ENCODE measurements at regions not wholly inside any gene's neighbourhood (a gene's known extent, or its start where the extent isn't known, plus 50 kb on each side); places are given as distances from the start of the nearest gene placed in this dataset.

DNA sequence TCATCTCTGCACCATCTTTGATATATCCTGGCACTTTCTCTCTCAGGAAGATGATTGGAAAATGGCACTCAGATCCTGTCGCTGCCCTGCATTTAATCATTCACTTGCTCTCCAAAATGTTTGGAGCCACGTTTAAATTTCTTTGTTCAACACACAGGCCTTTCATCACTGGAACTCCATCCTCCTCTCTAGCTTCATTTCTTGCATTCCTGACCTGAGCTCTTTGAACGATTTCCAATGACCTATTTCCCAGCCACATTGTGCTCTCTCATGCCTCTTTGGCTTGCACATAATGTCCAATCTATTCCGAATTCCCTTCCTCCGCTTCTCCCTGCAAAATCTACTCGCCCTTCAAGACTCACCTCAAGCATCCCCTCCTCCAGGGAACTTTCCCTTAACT, 287.4 kb upstream of the NBEA start:
- H4K20me1 ChIP-seq (ENCODE audit: insufficient read depth, low read length) = no peaks in the 10 kb centered on the region

DNA sequence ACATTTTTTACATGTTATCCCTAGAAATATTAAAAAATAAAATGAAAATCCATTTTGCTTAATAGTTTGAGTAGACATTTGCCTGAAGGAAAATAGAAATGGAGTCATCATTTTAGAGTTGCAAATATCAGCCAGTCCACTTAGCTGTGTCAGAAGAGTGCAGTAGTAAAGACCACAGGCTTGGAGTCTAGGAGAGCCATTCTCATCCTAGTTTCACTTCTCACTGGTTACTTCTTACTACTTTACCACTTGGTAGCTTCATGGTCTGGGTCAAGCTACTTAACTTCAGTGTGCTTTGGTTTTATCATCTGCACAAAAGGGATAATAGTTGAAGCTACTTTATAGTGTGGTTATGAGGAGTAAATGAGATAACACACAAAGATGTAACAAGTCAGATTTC, 286.5 kb upstream of the NBEA start:
- no peak overlapping the region for H3K27ac ChIP-seq (ENCODE audit: low read length)
- H3K9ac ChIP-seq (ENCODE audit: low read length) = no peak overlapping the region
- no peaks in the 10 kb centered on the region for H4K20me1 ChIP-seq (ENCODE audit: insufficient read depth, low read length)
- no peak for TF ChIP-seq EZH2phosphoT487 (IDR thresholded peaks at IDR 0.05; ENCODE audit: low read depth)
- TF ChIP-seq, protein P1, sequence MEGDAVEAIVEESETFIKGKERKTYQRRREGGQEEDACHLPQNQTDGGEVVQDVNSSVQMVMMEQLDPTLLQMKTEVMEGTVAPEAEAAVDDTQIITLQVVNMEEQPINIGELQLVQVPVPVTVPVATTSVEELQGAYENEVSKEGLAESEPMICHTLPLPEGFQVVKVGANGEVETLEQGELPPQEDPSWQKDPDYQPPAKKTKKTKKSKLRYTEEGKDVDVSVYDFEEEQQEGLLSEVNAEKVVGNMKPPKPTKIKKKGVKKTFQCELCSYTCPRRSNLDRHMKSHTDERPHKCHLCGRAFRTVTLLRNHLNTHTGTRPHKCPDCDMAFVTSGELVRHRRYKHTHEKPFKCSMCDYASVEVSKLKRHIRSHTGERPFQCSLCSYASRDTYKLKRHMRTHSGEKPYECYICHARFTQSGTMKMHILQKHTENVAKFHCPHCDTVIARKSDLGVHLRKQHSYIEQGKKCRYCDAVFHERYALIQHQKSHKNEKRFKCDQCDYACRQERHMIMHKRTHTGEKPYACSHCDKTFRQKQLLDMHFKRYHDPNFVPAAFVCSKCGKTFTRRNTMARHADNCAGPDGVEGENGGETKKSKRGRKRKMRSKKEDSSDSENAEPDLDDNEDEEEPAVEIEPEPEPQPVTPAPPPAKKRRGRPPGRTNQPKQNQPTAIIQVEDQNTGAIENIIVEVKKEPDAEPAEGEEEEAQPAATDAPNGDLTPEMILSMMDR (IDR thresholded peaks at IDR 0.05; ENCODE audit: low read depth, low read length) = no peak
- H3K4me3 ChIP-seq (ENCODE audit: low read length) = no peak overlapping the region
- H3K79me2 ChIP-seq (ENCODE audit: low read length) = no peaks in the 10 kb centered on the region
- H3K36me3 ChIP-seq (replicated peaks; ENCODE audit: low read depth, low read length) = no peaks in the 10 kb centered on the region
- no peak overlapping the region for H2AFZ ChIP-seq (ENCODE audit: low read depth, low read length)
- H3K9me3 ChIP-seq (ENCODE audit: insufficient read depth, low read length) = no peaks in the 10 kb centered on the region
- no peak overlapping the region for H3K4me2 ChIP-seq (ENCODE audit: low read length)
- H3K4me1 ChIP-seq (ENCODE audit: low read length) = peaks cover 28% of the 10 kb centered on the region
- no peaks in the 10 kb centered on the region for H3K27me3 ChIP-seq (ENCODE audit: low read depth, low read length)

More for the DNA sequence above, 287.4 kb upstream of the NBEA start:
- no peak overlapping the region for H3K9ac ChIP-seq (ENCODE audit: low read length)
- no peaks in the 10 kb centered on the region for H3K36me3 ChIP-seq (replicated peaks; ENCODE audit: low read depth, low read length)
- no peak overlapping the region for H2AFZ ChIP-seq (ENCODE audit: low read depth, low read length)
- TF ChIP-seq, protein P1 (IDR thresholded peaks at IDR 0.05; ENCODE audit: low read depth, low read length) = no peak
- TF ChIP-seq EZH2phosphoT487 (IDR thresholded peaks at IDR 0.05; ENCODE audit: low read depth) = no peak
- no peaks in the 10 kb centered on the region for H3K27me3 ChIP-seq (ENCODE audit: low read depth, low read length)
- no peak overlapping the region for H3K4me2 ChIP-seq (ENCODE audit: low read length)
- no peaks in the 10 kb centered on the region for H3K9me3 ChIP-seq (ENCODE audit: insufficient read depth, low read length)
- peaks cover 28% of the 10 kb centered on the region for H3K4me1 ChIP-seq (ENCODE audit: low read length)
- H3K27ac ChIP-seq (ENCODE audit: low read length) = no peak overlapping the region
- no peaks in the 10 kb centered on the region for H3K79me2 ChIP-seq (ENCODE audit: low read length)
- no peak overlapping the region for H3K4me3 ChIP-seq (ENCODE audit: low read length)

DNA sequence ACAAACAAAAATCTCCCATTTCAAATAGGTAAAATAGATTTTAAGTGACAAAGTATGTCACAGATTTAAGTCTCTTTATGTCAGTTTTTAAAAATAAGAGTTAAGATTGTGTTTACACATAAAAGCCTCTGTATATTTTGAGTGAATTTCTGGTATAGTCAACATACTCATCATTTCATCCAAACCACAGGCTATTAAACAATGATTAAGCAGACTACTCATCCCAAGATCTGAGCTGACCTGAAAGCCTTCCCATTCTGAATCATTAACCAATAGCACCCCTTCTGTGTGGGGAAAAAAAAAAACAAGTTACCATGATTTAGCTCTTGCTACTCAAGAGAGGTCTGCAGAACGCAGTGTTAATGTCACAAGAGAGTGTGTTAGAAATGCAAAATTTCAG, 284.4 kb upstream of the NBEA start:
- H2AFZ ChIP-seq (ENCODE audit: low read depth, low read length) = no peak overlapping the region
- H3K27me3 ChIP-seq (ENCODE audit: low read depth, low read length) = no peaks in the 10 kb centered on the region
- H3K79me2 ChIP-seq (ENCODE audit: low read length) = no peaks in the 10 kb centered on the region
- H3K4me3 ChIP-seq (ENCODE audit: low read length) = no peak overlapping the region
- H3K4me1 ChIP-seq (ENCODE audit: low read length) = peaks cover 28% of the 10 kb centered on the region
- no peaks in the 10 kb centered on the region for H3K36me3 ChIP-seq (replicated peaks; ENCODE audit: low read depth, low read length)
- H3K9me3 ChIP-seq (ENCODE audit: insufficient read depth, low read length) = no peaks in the 10 kb centered on the region
- H3K9ac ChIP-seq (ENCODE audit: low read length) = no peak overlapping the region
- TF ChIP-seq, protein P1 (IDR thresholded peaks at IDR 0.05; ENCODE audit: low read depth, low read length) = no peak
- TF ChIP-seq EZH2phosphoT487 (IDR thresholded peaks at IDR 0.05; ENCODE audit: low read depth) = no peak
- no peak overlapping the region for H3K27ac ChIP-seq (ENCODE audit: low read length)
- H3K4me2 ChIP-seq (ENCODE audit: low read length) = peak overlapping the region; percentile 20; the same call in 1 of the 2 replicates
- H4K20me1 ChIP-seq (ENCODE audit: insufficient read depth, low read length) = no peaks in the 10 kb centered on the region

DNA sequence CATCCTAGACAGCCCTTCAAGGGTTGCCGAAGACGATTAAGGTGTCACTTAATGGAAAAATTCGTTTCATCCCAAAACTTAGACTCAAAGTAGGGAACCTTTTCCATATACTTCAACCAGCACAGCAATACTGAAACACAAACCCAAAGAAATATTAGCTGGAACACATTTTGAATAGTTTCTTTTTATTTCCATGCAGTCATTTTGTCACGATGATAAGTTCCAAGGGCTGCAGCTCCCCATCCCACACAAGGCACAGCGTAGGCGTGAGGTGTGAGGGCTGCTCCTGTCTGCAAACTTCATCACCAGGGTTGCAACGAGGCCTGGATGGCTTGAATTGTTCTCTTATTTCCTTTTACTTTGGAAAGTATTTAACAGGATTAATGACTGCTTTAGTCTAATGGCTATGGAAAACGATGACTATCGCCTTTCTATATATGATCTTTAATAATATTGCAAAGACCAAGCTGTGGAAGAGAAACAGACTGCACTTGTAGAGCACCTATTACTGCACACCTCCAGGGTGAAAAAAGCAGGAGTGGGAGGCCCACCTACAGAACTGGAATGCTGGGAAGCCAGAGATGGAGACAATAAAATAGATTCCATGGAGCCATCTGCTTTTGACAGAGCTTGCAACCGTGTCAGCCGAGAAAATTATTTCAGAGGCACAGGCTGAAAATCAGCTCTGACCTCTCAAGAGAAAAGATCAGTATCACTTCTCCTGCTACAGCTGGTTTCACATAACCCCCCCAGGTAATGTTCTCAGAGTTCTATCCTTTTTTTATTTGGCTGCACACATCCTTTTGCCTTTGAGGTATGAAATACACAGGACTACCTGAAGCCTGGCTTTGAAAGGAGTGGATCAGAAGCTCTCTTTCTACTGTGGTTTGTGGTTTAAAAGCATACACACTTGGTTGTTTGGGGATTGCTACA, 274.5 kb upstream of the NBEA start:
- Histone ChIP-seq H3K4me2 (ENCODE audit: low read length) (no peak overlapping the region), H2AFZ (ENCODE audit: low read depth, low read length) (no peak overlapping the region), H3K79me2 (ENCODE audit: low read length) (no peaks in the 10 kb centered on the region), H4K20me1 (ENCODE audit: insufficient read depth, low read length) (no peaks in the 10 kb centered on the region), H3K27me3 (ENCODE audit: low read depth, low read length) (no peaks in the 10 kb centered on the region), H3K27ac (ENCODE audit: low read length) (no peak overlapping the region), H3K9ac (ENCODE audit: low read length) (no peak overlapping the region), H3K4me3 (ENCODE audit: low read length) (no peak overlapping the region), H3K4me1 (ENCODE audit: low read length) (peaks cover 19% of the 10 kb centered on the region), H3K9me3 (ENCODE audit: insufficient read depth, low read length) (no peaks in the 10 kb centered on the region), H3K36me3 (replicated peaks; ENCODE audit: low read depth, low read length) (no peaks in the 10 kb centered on the region)
- TF ChIP-seq EZH2phosphoT487 (IDR thresholded peaks at IDR 0.05; ENCODE audit: low read depth) = no peak
- TF ChIP-seq, protein P1 (IDR thresholded peaks at IDR 0.05; ENCODE audit: low read depth, low read length) = no peak

Measured in OCI-LY3 (cell line).